Neural crest cell (in vitro differentiated cells): ENCODE measurements at regions not wholly inside any gene's neighbourhood (a gene's known extent, or its start where the extent isn't known, plus 50 kb on each side); places are given as distances from the start of the nearest gene placed in this dataset.

ENCODE experiments used
- DNase-seq: peaks from one replicate; pipeline ENCODE4 v3.0.0; 2021; ENCODE audit warnings: low read depth, mixed read lengths, low spot score
- H3K27ac Mint-ChIP-seq: one replicate; pipeline ENCODE4 v1.8.0; 2021; ENCODE audit warnings: mild to moderate bottlenecking, mixed read lengths; ENCODE audit not compliant: unreplicated experiment
- H3K27me3 Mint-ChIP-seq: 2 replicates; pipeline ENCODE4 v1.8.0; 2021; ENCODE audit warnings: low read depth, mild to moderate bottlenecking, mixed read lengths
- H3K36me3 Mint-ChIP-seq: 2 replicates; pipeline ENCODE4 v1.8.0; 2021; ENCODE audit warnings: low read depth, mild to moderate bottlenecking, mixed read lengths
- H3K4me1 Mint-ChIP-seq: 2 replicates; pipeline ENCODE4 v1.8.0; 2021; ENCODE audit warnings: mixed read lengths
- H3K4me3 Mint-ChIP-seq: one replicate; pipeline ENCODE4 v1.8.0; 2021; ENCODE audit warnings: mild to moderate bottlenecking, mixed read lengths
- H3K9me3 Mint-ChIP-seq: 2 replicates; pipeline ENCODE4 v1.8.0; 2021; ENCODE audit warnings: mixed read lengths
- CTCF ChIP-seq: fragments of 200-600 bp; sonication (generic); conservative IDR thresholded peaks from 2 replicates; pipeline ENCODE4 v1.5.0; 2021; ENCODE audit warnings: antibody characterized with exemption, mild to moderate bottlenecking

GRCh38 chr12:34390846-34391700 lies 368.8 kb downstream of the ALG10 start:
- Mint-ChIP-seq H3K4me1 (no peaks in the 10 kb centered on the region), H3K4me3 (no peak overlapping the region), H3K9me3 (no peaks in the 10 kb centered on the region), H3K27ac (no peak overlapping the region), H3K27me3 (no peaks in the 10 kb centered on the region), H3K36me3 (no peaks in the 10 kb centered on the region)
- DNase-seq, result no peak
- no peak for TF ChIP-seq CTCF

DNA sequence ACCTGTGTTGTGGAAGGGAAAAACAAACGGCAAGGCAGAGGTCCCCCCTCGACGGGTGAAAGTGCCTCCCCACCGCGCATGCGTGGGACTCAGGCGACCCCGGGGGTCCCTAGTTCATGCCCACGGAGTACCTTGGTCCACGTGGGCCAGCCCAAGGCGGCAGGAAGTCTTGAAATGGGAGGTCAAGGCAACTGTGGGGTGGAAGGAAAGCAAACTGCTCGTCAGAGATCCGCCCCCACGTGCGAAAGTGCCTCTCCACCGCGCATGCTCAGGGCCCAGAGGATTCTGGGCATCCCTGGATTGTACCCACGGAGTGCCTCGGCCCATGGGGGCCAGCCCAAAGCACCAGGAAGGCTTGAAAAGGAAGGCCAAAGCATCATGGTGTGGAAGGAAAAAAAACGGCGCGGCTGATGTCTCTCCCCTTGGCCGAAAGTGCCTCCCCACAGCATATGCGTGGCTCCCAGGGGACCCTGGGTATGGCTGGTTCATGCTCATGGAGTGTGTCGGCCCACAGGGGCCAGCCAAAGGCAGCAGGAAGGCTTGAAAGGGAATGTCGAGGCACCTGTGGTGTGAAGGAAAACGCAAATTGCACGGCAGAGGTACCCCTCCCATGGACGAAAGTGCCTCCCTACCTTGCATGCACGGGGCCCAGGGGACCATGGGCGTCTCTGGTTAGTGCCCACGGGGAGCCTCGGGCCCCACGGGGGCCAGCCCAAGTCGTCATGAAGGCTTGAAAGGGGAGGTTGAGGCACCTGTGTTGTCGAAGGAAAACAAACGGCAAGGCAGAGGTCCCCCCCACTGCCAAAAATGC lies 369.7 kb downstream of the ALG10 start:
- H3K9me3 Mint-ChIP-seq, result no peaks in the 10 kb centered on the region

GRCh38 chr12:34392741-34393085 lies 370.4 kb downstream of the ALG10 start:
- Mint-ChIP-seq H3K9me3 (no peaks in the 10 kb centered on the region), H3K4me1 (no peaks in the 10 kb centered on the region), H3K27me3 (no peaks in the 10 kb centered on the region), H3K36me3 (no peaks in the 10 kb centered on the region), H3K27ac (no peak overlapping the region), H3K4me3 (no peak overlapping the region)
- no peak for TF ChIP-seq CTCF
- DNase-seq, result no peak

More for the DNA sequence above, 369.7 kb downstream of the ALG10 start:
- H3K4me1 Mint-ChIP-seq, result no peaks in the 10 kb centered on the region
- no peaks in the 10 kb centered on the region for H3K36me3 Mint-ChIP-seq
- no peak for TF ChIP-seq CTCF
- no peaks in the 10 kb centered on the region for H3K27me3 Mint-ChIP-seq
- H3K4me3 Mint-ChIP-seq, result no peak overlapping the region
- H3K27ac Mint-ChIP-seq, result no peak overlapping the region
- DNase-seq, result no peak

DNA sequence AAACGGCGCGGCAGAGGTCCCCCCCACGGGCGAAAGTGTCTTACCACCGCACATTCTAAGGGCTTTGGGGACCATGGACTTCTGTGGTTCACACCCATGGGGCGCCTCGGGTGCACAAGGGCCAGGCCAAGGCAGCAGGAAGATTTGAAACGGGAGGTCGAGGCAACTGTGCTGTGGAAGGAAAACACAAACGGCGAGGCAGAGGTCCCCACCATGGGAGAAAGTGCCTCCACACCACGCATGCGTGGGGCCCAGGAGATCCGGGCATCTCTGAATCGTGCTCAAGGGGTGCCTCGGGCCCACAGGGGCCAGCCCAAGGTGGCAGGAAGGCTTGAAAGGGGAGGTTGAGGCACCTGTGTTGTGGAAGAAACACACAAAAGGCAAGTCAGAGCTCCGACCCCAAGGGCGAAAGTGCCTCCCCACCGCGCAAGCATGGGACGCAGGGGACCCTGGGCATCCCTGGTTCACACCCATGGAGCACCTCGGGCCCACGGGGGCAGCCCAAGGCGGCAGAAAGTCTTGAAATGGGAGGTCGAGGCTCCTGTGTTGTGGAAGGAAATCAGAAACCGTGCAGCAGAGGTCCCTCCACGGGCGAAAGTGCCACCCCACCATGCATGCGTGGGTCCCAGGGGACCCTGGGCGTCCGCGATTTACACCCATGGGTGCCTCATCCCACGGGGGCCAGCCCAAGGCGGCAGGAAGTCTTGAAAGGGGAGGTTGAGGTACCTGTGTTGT lies 371.0 kb downstream of the ALG10 start:
- TF ChIP-seq CTCF, result no peak
- H3K4me1 Mint-ChIP-seq, result no peaks in the 10 kb centered on the region
- no peak for DNase-seq
- no peak overlapping the region for H3K4me3 Mint-ChIP-seq
- no peaks in the 10 kb centered on the region for H3K27me3 Mint-ChIP-seq
- H3K27ac Mint-ChIP-seq, result no peak overlapping the region
- H3K36me3 Mint-ChIP-seq, result no peaks in the 10 kb centered on the region
- H3K9me3 Mint-ChIP-seq, result no peaks in the 10 kb centered on the region

GRCh38 chr12:34393821-34394150 lies 371.5 kb downstream of the ALG10 start:
- no peaks in the 10 kb centered on the region for H3K36me3 Mint-ChIP-seq

More at GRCh38 chr12:34393821-34394150, 371.5 kb downstream of the ALG10 start:
- no peaks in the 10 kb centered on the region for H3K9me3 Mint-ChIP-seq
- no peak for TF ChIP-seq CTCF
- H3K27me3 Mint-ChIP-seq, result no peaks in the 10 kb centered on the region
- no peak overlapping the region for H3K4me3 Mint-ChIP-seq
- H3K27ac Mint-ChIP-seq, result no peak overlapping the region
- DNase-seq, result no peak
- H3K4me1 Mint-ChIP-seq, result no peaks in the 10 kb centered on the region
